NCI-H526 treated with DMSO at 0.1 percent for 48 hours (cell line): ENCODE measurements at regions not wholly inside any gene's neighbourhood (a gene's known extent, or its start where the extent isn't known, plus 50 kb on each side); places are given as distances from the start of the nearest gene placed in this dataset.
A peak's percentile ranks its signal among the peaks of the same experiment; 100 is the strongest.

Source experiments
- DNase-seq: peaks from one replicate; lab custom pipeline; 2025; lab: John Stamatoyannopoulos, UW

DNA sequence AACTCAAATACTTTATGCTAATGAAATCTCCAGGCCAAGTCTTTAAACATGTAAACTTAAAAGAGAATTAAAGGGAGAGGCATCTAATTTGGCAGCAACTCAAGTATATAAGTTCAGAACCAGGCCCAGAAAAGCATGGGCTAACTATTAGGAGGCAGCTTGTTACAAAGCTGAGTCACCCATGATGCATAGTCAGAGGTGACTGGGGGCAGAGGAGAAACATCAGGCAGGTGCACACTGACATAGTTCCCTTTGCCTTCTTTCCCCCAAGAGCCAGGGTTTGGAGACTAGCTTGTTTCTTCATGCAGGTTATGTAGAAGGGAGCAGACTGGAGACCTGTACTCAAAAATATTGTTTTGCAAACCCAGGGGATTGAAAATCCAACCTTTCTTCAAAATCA, 619.0 kb downstream of the SOX6 start:
- DNase-seq = no peak

DNA sequence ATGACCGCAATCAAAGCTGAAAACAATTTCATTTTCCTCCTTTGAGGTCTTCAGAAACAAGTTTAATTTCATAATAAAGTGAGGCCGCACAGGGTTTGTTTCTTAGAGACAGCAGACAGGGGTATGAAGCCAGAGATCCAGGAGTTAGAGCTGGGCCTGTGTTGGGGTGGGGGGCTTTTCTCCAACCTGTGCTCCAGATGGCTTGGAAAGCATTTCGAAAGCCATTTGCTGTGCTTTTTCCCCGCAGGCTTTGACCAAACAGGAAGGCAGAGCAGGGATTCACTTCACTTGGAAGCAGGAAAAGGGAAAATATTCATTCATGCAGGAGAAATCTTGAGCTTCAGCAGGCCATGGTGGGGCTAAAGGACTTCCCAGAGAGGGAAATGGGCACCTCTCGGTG, 617.4 kb downstream of the SOX6 start:
- DNase-seq = no peak

DNA sequence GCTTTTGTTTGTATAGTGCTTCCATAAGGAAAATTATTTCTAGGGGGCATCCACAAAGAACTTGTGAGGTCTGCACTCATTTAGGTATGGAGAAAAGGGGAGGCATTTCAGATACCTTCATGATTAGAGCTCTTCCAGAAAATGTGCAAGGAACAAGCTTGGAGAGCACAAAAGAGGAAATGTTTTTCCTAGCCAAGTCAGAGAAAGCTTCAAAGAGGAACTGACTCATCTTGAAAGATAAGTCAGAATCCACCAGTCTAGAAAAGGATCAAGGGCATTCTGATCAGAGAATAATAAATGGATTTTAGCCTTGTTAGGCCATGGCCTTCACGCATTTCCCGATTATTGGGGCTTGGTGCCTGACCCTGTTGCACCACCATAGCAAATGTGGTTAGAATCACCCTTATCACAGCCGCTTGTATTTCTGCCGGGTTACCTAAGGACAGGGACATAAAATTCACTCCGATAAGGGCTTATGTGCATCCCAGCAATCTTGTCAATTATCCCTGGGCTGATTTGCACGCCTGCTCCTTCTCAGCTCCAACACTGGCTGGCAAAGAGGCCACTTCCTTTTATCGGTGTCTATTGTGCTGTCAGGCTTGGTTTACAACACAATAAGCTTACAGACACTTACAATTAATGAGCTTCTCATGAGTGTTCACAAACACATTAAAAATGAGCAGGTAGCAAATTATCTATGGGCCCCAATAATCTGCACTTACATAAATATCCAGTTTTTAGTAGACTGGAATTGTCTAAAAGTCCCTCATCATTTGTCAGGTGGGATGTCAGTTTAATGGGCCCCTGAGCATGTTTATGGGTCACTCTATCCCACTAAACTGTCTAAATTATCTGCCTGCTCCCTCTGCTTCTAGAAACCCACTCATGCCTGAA, 613.5 kb downstream of the SOX6 start:
- no peak for DNase-seq

DNA sequence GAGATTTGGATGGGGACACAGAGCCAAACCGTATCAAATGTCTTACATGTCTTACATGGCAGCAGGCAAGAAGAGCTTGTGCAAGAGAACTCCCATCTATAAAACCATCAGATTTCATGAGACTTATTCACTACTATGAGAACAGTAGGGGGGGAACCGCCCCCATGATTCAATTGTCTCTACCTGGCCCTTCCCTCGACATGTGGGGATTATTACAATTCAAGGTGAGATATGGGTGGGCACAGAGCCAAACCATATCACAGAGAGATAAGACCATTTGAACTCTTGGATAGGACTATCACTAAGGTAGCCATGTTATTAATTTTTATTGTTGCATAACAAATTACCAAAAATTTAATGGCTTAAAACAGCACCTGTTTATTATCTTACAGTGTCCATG, 611.7 kb downstream of the SOX6 start:
- no peak for DNase-seq

DNA sequence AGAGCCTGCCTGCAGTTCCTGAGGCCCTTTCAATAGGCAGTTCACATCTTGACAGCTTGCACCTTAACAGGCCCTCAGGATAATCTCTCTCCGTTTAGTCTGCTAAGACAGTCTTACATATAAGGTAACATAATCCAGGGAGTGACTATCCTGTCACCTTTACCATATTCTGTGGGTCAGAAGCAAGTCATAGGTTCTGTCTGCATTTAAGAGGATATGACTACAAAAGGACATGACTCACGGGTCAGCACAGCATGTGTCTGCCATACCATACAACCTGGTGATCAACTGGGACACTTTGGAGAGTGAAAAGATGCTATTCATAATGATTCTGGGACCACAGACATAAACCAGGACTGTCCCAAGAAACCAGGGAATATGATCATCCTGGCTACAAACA, 611.1 kb downstream of the SOX6 start:
- no peak for DNase-seq

DNA sequence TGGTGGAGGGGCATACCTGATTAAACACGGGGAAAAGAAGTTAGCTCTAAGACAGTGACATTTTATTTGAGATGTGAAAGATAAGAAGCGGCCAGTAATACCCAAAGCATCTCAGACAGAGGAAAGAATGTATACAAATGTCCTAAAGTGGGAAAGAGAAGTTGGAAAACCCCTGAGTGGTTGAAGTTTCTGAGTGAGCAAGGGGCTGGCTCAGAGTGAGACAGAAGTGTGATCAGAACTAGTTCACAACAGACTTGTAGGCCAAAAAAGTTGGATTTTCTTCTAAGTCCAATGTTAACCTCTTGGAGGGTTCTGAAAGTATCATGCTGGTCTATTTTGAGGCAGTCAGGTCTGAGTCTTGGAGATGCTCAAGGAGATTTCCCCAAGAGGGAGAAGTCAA, 608.7 kb downstream of the SOX6 start:
- DNase-seq = no peak

DNA sequence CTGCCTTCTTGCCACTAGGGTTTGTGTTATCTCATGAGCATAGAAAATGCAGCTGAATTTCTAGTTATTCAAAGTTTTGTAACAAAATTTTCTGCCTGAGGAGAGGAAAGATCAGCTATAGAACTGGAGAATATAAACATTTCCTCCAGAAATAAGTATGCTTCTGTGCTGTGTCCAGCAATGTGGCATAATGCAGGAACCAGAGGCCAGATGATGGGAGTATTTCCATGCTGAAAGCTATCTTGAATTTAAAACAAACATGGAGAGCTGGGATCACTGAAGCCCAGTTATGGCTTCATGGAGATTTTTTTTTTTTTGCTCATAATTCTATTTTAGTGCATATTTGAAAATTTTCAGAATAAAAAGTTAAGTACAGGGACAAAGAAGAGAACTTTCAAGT, 608.2 kb downstream of the SOX6 start:
- no peak for DNase-seq

DNA sequence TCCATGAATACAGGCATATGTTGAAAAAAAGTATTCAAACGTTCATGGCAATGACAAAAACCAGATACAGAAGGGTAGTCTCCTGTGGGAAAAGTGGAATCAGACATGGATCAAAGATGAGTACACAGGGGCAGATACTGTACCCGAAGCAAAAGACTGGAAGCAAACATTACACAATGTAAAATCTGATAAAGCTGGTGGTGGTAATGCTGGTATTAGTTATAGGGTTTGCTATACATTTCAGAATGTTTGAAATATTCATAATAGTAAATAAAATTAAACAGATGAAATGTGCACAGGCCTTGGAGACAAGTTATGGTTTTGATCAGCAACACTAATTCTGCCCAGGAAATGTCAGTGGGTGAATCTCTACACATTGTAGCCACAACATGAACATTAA, 607.6 kb downstream of the SOX6 start:
- no peak for DNase-seq

DNA sequence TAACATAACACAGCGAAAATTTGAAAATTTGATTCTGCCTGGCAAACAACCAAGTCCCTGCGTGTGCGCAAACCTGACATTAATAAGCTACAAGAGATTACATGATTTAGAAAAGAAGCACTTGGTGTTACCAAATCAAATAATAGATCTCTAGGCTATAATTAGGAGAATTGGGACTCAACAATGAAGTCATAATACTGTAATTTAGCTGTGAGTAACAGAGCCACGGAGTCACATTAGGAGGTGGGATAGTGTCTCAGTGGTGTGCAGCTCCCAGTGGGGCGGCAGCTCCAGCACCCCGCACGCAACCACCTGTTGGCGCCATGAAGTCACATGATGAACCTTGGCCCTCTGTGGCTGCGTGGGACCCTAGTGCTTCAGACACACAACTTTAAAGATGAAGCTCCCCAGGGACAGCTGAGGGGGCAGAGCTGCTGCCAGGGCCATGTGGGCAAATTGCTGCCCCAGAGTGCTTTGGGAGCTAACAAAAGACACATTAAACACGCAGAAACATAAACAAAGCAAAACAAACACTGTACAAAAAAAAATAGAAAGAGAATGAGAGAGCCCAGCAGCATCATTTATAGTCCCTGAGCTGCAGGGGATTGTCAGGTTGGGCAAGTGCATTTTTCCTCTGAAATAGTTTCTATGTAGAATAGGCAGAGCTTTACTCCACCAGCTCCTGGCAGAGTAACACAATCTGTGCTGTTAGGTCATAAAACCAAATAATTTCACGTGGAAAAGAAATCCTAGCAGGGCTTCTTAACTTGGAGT, 605.6 kb downstream of the SOX6 start:
- DNase-seq = no peak

DNA sequence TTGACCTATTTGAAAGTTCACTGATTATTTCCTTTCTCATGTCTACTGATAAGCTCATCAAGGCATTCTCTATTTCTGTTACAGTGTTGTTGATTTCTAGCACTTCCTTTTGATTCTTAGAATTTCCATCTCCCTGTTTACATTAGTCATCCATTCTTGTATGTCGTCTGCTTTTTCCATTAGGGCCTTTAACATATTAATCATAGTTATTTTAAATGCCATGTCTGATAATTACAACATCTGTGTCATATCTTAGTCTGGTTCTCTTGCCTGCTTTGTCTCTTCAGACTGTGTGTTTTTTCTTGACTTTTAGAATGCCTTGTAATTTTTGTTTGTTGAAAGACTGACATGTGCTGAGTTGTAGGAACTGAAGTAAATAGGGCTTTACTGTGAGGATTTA, 602.1 kb downstream of the SOX6 start:
- no peak for DNase-seq

DNA sequence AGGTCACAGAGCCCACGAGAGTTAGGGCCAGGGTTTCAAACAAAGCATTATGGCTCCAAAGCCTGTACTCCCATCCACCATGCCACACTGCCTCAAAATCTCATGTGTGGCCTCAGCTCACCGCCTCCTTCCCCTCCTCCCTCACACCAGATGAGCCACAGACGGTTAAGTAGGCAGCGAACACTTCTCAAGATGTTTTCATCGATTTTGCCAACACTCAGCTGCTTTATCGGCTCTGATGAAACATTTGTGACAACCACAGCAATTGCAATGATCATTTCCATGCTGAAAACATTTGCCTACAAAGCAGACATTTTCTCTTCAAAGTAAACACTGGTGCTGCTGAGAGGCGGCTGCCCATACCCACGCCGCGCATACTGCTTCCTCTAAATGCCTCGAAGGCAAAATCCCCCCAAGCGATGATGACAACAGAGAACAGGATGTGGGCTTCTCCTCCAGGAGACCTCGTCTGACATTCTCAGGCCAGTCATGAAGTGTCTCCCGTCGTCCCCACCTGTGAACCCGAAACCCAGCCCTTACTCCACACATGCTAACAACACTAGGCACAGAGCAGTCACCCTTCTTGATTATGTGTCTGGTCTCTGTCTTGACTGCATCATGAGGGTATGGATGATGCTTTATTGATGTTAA, 599.2 kb downstream of the SOX6 start:
- DNase-seq = no peak

DNA sequence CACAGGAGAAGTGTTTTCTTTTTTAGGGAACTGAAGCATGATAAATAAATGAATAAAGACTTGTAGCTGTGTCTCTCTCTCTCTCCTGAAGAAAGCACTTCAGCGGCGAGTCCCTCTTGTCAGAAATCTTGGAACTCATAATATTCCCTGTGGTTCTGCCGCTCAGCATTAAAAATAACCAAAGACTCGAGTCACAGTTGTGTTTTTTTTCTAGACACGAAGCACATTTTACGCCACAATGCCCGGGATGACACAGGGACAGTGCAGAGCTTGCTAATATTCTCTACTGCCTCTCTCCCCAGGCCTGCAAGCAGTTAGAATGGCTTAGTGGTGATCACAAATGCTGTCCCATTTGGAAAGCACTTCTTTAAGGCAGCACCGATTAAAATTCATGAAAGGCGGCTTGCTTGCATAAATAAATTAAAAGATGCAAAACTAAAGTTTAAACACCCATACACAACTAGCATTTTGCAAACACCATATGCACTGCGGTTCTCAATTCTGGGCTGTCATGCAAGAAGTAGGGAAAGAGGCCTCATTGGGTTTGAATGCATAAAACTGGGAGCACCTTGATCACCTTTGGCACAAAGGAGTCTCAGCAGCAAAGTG, 597.4 kb downstream of the SOX6 start:
- peak; percentile 19 for DNase-seq

DNA sequence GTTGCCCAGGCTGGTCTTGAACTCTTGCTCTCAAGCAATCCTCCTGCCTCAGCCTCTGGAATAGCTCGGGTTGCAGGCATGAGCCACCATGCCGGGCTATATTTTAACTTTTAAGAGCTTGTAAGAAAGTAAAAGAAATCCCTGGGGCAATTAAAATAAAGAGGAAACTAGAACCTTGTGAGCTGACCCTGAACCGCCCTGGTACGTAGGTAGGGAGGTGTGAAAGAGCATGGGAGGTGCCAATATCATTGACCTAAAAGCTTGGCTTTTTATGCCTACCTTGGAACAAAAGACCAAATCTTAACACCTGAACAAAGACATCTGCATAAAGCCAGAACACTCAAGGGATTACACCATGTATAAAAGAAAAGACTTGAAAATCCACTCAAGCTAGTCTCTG, 595.1 kb downstream of the SOX6 start:
- no peak for DNase-seq

DNA sequence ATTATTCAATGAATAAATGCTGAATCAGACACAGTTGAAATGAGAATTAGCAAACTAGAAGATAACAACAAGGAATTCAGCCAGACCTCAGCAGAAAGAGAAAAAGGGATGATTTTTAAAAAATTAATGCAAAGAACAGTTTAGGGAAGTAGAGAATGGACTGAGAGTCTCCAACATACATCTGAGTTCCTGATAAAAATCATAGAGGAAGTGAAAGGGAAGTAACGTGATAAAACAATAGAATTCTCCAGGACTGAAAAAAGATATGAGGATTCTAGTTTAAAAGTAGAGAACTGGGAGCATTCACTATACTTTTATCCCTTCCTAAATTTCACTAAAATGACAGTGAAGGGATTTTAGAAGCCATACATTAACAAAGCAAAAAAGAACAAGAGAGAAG, 592.0 kb downstream of the SOX6 start:
- DNase-seq = no peak

DNA sequence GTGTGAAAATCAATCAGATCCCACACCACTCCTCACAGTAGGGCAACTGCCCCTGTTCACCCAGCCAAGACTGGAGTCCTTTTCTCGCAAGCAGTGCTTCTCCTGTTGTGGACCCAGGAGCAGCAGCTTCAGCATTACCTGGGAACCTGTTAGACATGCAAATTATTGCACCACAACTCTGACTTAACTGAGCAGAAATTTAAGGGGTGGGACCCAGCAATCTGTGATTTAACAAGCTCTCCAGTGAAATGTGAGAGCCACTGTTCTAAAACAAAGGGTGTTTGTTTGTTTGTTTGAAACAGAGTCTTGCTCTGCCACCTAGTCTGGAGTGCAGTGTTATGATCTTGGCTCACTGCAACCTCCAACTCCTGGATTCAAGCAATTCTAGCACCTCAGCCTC, 591.4 kb downstream of the SOX6 start:
- peak; percentile 71 for DNase-seq

DNA sequence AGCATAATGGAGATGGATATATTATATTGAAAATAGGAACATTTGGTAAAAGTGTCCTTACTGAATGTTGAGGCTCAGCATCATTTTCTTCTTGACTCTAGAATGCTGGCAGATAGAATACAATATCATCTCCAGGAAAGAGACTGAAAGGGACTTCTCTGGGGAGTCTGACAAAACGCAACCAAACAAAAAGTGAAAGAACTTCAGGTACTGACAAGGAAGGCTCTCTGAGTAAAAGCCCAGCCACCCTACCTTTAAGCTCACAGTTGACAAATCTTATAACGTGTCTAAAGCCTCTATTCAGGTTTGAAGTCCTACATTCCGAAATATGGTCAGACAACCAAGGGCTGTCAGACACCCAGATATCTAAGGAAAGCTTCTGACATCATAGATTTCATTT, 590.8 kb downstream of the SOX6 start:
- DNase-seq = no peak

DNA sequence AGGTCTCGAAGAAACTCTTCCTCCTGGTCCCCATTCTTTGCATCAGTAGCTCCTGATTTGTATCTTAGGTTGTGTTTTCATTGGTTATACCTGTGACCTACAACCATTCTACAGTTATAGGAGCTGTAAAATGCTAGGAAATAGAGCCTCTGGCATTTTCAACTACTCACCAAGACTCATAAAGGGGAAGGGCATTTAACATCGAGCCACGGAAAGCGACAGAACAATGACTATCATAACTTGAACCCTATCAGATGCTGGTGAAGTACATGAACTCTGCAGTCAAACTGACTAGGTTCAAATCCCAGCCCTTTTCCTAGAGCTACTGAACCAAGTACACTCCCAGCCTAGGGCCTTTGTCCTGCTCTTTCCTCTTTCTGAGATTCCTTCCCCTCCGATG, 588.0 kb downstream of the SOX6 start:
- DNase-seq = no peak

DNA sequence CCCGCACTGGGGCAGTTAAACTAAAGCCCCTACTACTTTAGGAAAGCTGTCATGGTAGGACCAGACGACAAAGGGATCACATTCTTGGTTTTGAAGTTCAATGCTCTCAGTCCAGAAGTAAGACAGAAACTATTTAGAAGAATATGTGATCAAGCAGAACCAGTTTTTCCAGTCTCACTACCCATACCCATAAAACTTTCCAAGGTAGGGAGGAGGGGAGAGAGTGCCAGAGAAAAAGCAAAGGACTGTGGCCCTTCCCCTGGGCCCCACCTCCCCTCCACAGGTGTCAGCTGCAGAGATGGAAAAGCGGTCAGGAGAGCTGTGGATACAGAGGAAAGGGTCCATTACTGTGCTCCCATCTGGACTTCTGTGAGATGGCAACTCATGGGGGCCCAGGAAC, 587.1 kb downstream of the SOX6 start:
- DNase-seq = peak; percentile 9

DNA sequence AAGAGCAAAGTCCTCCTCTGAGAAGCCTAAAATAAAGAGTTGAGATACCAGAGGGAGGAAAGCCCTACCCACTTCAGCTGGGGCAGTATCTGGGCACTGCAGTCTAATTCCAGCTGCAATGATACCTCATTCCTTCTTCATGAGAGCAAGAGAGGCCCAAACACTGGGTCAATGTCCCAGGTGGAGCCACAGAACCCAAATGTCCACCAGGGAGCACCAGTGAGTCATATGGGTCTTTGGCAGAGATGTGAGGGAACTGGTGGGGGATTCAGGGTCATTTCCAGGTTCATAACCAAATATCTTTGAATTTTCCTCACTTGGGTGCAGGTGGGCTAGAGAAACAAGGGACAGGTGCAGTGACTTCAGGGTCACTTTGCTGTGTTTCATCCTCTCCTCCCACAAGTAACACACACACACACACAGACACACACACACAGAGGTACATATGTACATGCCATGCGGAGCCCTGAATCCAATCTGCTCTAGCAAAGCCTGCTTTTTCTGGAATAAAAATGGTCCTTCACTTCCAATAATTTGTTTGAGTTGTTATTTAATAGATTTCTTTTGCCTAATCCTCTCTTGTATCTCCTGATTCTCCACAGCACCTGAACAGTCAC, 585.4 kb downstream of the SOX6 start:
- DNase-seq = peak; percentile 7

DNA sequence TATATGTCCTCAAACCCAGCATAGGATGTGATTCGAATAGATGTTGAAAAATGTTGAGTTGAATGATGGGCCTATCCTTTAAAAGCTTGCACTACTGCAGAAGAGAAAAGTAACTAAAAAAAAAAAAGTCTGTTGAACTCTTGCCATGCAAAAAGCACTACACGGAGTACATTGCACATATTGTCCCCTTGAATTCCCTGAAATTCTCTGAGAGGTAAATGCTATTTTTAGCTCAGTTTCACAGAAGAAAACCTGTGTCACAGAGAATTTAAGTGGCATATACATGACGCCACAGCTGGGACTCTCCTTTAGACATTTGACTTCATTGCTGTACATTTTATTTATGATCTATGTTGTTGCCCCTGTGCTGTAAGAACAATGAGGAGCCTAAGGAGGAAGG, 583.8 kb downstream of the SOX6 start:
- no peak for DNase-seq

DNA sequence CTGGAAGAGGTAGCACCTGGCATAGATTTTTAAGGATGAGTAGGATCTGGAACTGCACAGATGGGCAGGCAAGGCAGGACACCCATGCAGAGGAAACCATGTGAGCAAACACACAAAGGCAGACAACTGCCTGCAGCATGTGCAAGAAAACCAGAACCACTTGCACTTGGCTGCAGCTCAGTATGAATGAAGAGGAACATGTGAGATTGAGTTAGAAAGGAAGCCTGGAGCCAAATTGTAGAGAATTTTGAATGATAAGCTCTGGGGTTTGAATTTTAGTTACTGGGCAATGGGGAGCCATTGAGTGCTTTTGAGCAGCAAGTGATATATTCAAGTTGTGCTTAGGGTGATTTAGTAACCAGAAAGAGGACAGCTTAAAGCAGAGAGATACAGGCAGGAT, 583.4 kb downstream of the SOX6 start:
- no peak for DNase-seq
